Gastroesophageal sphincter (tissue), 3 donors: ENCODE measurements at regions not wholly inside any gene's neighbourhood (a gene's known extent, or its start where the extent isn't known, plus 50 kb on each side); places are given as distances from the start of the nearest gene placed in this dataset.

Experiments
- POLR2A ChIP-seq, 2 donors: fragments of 450-650 bp; IDR thresholded peaks; one replicate each; pipeline ENCODE4 v1.6.1; 2017; ENCODE audit warnings: antibody characterized with exemption in 2 of 2, mild to moderate bottlenecking in 2 of 2, moderate library complexity in 1 of 2
- POLR2AphosphoS5 ChIP-seq: sonication (generic); formaldehyde crosslinking; IDR thresholded peaks from one replicate; pipeline ENCODE4 v1.6.1; 2017; ENCODE audit warnings: antibody characterized with exemption
- TF ChIP-seq, protein P1 (sequence below), 4 experiments: fragments of 200-600 bp in 2 of 4; fragments of 450-650 bp in 2 of 4; sonication (generic) in 1 of 4; IDR thresholded peaks; one replicate each; pipeline ENCODE4 v1.5.1; 2017 to 2019; ENCODE audit warnings: antibody characterized with exemption in 4 of 4, mild to moderate bottlenecking in 2 of 4, moderate library complexity in 2 of 4

DNA sequence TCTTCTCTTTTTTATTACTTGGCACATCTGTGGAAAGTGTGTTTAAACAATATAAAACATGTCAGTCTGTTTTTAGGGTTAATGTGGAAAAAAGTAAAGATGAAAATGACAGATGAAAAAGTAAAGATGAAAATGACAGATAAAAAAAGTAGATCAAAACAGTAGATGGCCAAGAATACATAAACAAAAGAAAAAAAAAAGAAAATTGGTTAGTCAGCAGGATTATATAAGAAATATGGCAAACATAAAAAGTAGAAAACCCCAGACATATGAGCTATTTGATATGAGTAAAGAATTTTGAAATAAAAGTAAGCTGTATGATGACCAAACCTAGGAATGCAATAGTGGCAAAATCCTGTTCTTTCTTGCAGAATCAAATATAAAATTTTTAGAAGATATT is 365.7 kb upstream of the AKR1E2 start:
- TF ChIP-seq POLR2A (IDR thresholded peaks at IDR 0.05) (no peak), POLR2AphosphoS5 (no peak)
- TF ChIP-seq, protein P1, sequence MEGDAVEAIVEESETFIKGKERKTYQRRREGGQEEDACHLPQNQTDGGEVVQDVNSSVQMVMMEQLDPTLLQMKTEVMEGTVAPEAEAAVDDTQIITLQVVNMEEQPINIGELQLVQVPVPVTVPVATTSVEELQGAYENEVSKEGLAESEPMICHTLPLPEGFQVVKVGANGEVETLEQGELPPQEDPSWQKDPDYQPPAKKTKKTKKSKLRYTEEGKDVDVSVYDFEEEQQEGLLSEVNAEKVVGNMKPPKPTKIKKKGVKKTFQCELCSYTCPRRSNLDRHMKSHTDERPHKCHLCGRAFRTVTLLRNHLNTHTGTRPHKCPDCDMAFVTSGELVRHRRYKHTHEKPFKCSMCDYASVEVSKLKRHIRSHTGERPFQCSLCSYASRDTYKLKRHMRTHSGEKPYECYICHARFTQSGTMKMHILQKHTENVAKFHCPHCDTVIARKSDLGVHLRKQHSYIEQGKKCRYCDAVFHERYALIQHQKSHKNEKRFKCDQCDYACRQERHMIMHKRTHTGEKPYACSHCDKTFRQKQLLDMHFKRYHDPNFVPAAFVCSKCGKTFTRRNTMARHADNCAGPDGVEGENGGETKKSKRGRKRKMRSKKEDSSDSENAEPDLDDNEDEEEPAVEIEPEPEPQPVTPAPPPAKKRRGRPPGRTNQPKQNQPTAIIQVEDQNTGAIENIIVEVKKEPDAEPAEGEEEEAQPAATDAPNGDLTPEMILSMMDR (IDR thresholded peaks at IDR 0.05): no peak
